ENCODE measurements at regions not wholly inside any gene's neighbourhood (a gene's known extent, or its start where the extent isn't known, plus 50 kb on each side); places are given as distances from the start of the nearest gene placed in this dataset.

DNA sequence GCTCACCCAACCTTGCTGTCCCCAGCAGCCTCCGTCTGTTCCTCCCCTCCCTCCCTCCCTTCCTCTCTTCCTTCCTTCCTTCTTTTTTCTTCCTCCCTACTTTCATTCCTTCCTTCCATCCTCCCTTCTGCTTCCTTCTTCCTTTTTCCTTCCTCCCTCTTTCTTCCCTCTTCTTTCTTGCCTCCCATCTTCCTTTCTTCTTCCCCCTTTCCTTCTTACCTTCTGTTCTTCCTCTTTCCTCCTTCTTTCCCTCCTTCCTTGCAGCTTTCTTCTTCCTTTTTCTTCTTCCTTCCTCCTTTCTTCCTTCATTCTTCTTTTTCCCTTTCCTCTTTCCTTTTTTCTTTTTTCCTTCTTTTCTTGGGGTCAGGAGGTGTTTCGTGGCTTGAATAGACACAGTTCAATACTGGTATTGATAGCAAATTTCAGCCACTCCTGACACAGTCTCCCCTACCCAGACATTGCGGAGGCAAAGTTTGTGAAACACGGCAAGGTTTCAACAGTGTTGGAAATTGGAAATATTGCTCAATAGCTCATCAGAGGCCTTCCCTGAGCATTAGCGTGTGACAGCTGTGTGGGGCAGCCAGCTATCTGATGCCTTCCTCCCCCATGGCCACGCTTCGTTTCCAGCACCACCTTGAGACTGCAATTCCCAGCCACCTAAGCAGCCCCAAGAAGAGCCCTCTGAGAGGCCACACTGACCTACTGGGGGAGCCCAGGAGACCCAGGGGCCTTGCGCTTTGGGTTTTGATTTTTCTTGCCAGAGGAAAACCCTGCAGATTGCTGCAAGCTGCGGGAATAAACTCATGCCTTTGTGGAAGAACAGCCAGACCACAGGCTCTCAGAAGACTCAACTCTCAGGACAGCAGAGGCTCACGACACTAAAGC is 82.2 kb downstream of the KLF15 start:
- no peak overlapping the region for H3K27ac ChIP-seq (ENCODE audit: low read depth, low read length)
- no peak overlapping the region for H3K4me3 ChIP-seq (ENCODE audit: extremely low read depth in 1 of 4, insufficient read depth in 2 of 4, low read depth in 3 of 4, low read length in 4 of 4)
- H3K4me1 ChIP-seq (replicated peaks in 1 of 4; ENCODE audit: control insufficient read depth in 3 of 4, insufficient read depth in 4 of 4, low read length in 3 of 4) = peaks cover 0 to under 1% (median 0%) of the 10 kb centered on the region in 4 experiments; a peak in 1 of 7 replicates
- no peak for FAIRE-seq
- no peak overlapping the region for H2BK120ac ChIP-seq (replicated peaks; ENCODE audit: low read depth, low read length)
- H3K23me2 ChIP-seq (ENCODE audit: low read depth, low read length) = no peaks in the 10 kb centered on the region
- H4K8ac ChIP-seq (ENCODE audit: extremely low read depth, insufficient read depth, low read length) = no peak overlapping the region
- no peaks in the 10 kb centered on the region for H3K79me1 ChIP-seq (ENCODE audit: low read depth, low read length)
- no peak for DNase-seq (ENCODE audit: low read depth in 1 of 2, low spot score in 2 of 2)
- H4K91ac ChIP-seq (replicated peaks; ENCODE audit: insufficient read length, low read length) = no peak overlapping the region
- POLR2A ChIA-PET (ENCODE audit: partially characterized antibody) = interaction anchor here (1.5 kb wide), 2 partner anchors 14 to 65 kb away, joined by 4 read pairs; no protein-coding TSS in a partner anchor
- TF ChIP-seq BACH1 (IDR thresholded peaks at IDR 0.05; ENCODE audit: low read length) (no peak), ZNF274 (IDR thresholded peaks at IDR 0.05; ENCODE audit: borderline replicate concordance, extremely low read depth, low read length) (no peak), CHD1 (IDR thresholded peaks at IDR 0.05; ENCODE audit: low read depth, low read length) (no peak), RFX5 (IDR thresholded peaks at IDR 0.05; ENCODE audit: borderline replicate concordance, low read depth, low read length) (no peak), POLR2A (IDR thresholded peaks at IDR 0.05; ENCODE audit: control extremely low read depth in 1 of 2, low read depth in 2 of 2, low read length in 2 of 2) (no peak), TBP (IDR thresholded peaks at IDR 0.05; ENCODE audit: low read depth, low read length) (no peak), SAP30 (IDR thresholded peaks at IDR 0.05; ENCODE audit: insufficient read depth, insufficient replicate concordance, low read length) (no peak)
- CTCF ChIA-PET (ENCODE audit: partially characterized antibody) = interaction anchor here (0.6 to 2.2 kb wide), 5 partner anchors 12 to 141 kb away, joined by 3 to 10 read pairs (median 3); no protein-coding TSS in a partner anchor
- H3K36me3 ChIP-seq (ENCODE audit: control insufficient read depth in 2 of 4, insufficient read depth in 4 of 4, low read length in 3 of 4) = no peaks in the 10 kb centered on the region
- no peak overlapping the region for H3K9ac ChIP-seq (replicated peaks in 1 of 4; ENCODE audit: extremely low read depth in 1 of 4, low read depth in 3 of 4, low read length in 3 of 4)
- no peak overlapping the region for H3K14ac ChIP-seq (ENCODE audit: insufficient read length)
- no peak overlapping the region for H3K4me2 ChIP-seq (ENCODE audit: insufficient read depth in 1 of 2, low read depth in 2 of 2, low read length in 2 of 2)
- H2BK20ac ChIP-seq (ENCODE audit: low read length) = no peak overlapping the region
- H3K18ac ChIP-seq (ENCODE audit: extremely low read depth, low read length) = no peak overlapping the region
- peak overlapping the region; percentile 23; the same call in 1 of the 2 replicates for H2AFZ ChIP-seq (ENCODE audit: low read length)
- no peak overlapping the region for H3K56ac ChIP-seq (replicated peaks; ENCODE audit: insufficient read length, low read depth, low read length)
- no peak overlapping the region for H4K5ac ChIP-seq (ENCODE audit: insufficient read length, low read depth, low read length)
- no peak overlapping the region for H2BK15ac ChIP-seq (ENCODE audit: low read length)
- WGBS, 2 experiments (ENCODE audit: extremely low coverage in 1 of 2, insufficient coverage in 1 of 2, insufficient read length in 1 of 2, insufficient replicate concordance in 2 of 2, low coverage in 1 of 2, low lambda C conversion rate in 2 of 2, missing lambda C conversion rate in 1 of 2) = 82% methylated on average over 9 of the region's 10 CpGs; no CpG with 5 or more reads in 1 of the 2 experiments
- no peak overlapping the region for H2AK5ac ChIP-seq (ENCODE audit: low read depth, low read length)
- no peaks in the 10 kb centered on the region for H3K9me3 ChIP-seq (ENCODE audit: insufficient read depth in 2 of 2, low read depth in 1 of 2, low read length in 1 of 2)
- H2BK5ac ChIP-seq (ENCODE audit: low read depth, low read length) = no peak overlapping the region
- no peaks in the 10 kb centered on the region for H3K79me2 ChIP-seq (ENCODE audit: control insufficient read depth in 1 of 2, insufficient read depth in 2 of 2, low read length in 2 of 2)
- no peaks in the 10 kb centered on the region for H4K20me1 ChIP-seq (replicated peaks in 1 of 2; ENCODE audit: control insufficient read depth in 1 of 2, insufficient read depth in 2 of 2, low read length in 2 of 2)
- no peak overlapping the region for H2BK12ac ChIP-seq (ENCODE audit: low read depth, low read length)
- no peak overlapping the region for H3K4ac ChIP-seq (replicated peaks; ENCODE audit: insufficient read length, low read depth, low read length)
- H3K27me3 ChIP-seq (replicated peaks in 1 of 4; ENCODE audit: control insufficient read depth in 3 of 4, extremely low read depth in 1 of 4, insufficient read depth in 3 of 4, low read length in 3 of 4) = no peaks in the 10 kb centered on the region
- H3K23ac ChIP-seq (ENCODE audit: insufficient read length) = no peak overlapping the region
